HG02885 (cell line): ENCODE measurements at regions not wholly inside any gene's neighbourhood (a gene's known extent, or its start where the extent isn't known, plus 50 kb on each side); places are given as distances from the start of the nearest gene placed in this dataset.

Experiments used
- ATAC-seq: cut with Tn5 transposase; IDR thresholded peaks from one replicate; pipeline ENCODE4 v1.9.1; 2021; ENCODE audit warnings: mild to moderate bottlenecking; ENCODE audit not compliant: unreplicated experiment, poor library complexity

DNA sequence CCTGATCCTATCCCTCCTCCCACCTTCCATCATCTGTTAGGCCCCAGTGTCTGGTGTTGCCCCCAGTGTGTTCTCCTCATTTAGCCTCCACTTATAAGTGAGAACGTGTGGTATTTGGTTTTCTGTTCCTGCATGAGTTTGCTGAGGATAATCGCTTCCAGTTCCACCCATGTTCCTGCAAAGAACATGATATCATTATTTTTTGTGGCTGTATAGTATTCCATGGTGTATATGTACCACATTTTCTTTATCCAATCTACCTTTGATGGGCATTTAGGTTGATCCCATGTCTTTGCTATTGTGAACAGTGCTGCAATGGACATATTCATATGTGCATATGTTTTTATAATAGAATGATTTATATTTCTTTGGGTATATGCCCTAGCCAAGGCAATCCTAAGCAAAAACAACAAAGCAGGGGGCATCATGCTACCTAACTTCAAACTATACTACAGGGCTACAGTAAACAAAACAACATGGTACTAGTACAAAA, 142.9 kb downstream of the TNFSF18 start:
- ATAC-seq: no peak

DNA sequence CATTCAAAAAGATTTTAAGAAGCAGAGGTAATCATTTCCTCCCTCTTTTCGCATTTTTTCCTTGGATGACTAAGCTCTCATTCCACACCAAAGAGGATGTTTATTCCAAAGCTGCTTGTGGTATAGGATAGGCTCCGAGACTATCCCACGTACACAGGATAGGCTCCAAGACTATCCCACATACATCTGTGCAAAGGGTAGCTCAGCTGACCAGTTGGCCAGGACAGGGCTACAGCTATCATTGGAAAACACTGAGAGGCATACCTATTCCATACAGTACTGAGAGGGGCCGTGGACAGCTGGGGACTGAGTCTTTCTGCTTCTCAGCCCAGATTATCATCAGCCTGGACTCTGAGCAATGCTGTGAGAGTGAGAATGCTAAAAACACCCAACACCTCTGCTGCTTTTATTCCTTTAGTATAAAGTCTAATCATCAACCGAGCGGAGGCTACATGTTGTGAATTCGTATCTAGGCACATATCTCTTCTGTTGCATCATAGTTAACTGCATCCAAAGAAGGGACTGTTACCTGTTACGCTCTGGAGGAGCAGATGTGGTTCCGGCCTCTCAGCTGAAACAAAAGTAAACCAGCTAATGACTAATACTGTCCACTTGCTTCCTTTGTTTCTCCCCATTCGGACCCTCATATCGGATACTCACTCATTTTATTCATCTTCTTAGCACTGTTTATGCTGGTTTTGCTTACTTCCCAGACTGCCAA, 141.0 kb downstream of the TNFSF18 start:
- ATAC-seq: no peak

DNA sequence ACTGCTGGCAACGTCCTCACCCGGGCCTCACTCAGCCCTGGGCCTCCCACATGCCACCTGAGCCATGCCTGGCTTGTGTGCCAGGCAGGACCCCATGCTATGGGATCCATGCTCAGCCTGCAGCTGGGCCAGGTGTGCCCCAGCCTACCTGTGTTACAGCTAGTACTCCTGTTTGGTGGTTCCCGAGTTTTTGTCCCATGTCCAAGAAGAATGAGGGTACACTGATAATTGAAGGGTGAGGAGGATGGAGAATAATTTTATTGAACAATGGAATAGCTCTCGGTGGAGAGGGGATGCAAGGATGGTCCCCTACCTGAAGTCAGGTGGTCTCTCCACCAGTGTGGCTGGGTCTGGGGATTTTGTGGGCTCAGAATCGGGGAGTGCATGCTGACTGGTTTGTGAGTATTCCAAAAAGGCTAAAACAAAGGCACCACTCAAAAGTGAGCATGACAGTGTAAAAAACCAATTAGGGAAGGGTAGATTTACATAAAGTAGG, 137.9 kb downstream of the TNFSF18 start:
- ATAC-seq: no peak

DNA sequence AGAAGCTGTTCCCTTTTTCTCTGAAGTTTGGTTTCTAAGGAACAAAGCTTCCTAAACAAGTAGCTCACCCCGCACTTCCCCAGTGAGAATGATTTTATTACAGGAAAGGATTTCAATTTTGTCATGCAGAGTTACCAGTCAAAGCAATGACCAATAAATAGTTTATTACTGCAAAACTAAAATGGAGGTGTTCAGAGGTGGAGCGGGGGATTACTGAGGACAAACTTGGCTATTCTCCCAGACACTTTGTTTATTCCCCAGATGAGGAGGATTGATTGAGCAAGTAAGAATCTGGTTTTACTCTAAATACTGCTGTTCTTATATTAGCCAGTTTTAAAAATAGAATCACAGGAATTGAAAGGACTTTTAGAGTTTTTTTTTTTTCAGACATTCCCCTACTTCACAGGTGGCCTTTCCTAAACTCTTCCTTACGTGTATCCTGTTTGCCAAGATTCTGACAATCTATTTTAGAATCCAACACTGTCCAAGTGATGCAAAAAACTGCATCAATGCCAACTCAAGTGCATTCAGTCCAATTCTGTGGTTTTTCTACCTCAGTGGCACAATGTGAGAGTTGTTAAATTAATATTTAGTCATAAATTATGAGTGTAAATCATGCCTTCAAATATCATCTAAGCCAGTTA, 136.1 kb downstream of the TNFSF18 start:
- no peak for ATAC-seq

DNA sequence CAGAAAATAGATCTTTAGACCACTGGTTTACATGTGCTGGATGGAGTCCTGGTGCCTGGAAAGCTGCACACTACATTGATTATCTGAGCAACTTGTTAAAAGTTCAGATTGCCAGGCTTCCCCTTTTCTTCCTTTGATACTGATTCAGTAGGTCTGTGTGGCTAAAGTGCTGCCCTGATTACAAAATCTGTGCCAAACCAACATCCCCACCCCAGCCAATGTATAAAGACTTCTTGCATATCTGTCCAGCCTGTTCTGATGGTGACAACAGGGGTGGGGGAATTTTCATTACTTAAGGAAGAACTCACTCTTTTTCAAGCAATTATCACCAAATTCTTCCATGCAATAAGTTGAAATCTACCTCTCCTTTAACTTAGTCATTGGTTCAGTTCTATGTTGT, 135.5 kb downstream of the TNFSF18 start:
- no peak for ATAC-seq

DNA sequence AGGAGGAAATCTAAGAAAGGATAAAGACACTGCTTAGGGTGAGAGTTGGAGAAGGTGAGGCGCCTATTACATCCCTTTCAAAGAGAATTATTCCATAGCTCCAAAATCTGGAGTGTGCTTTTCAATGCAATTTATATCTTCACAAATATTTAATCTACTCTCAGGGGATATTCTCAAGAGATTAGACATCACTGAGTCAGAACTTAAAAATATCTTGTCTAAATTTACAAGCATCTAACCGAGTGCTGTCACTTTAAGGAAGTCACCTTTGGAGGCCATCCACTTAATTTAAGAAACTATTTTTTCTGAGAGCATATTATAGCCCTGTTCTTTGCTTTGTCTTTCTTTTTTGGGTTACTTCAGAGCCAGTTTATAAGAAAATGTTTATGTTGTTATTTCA, 134.6 kb downstream of the TNFSF18 start:
- no peak for ATAC-seq

DNA sequence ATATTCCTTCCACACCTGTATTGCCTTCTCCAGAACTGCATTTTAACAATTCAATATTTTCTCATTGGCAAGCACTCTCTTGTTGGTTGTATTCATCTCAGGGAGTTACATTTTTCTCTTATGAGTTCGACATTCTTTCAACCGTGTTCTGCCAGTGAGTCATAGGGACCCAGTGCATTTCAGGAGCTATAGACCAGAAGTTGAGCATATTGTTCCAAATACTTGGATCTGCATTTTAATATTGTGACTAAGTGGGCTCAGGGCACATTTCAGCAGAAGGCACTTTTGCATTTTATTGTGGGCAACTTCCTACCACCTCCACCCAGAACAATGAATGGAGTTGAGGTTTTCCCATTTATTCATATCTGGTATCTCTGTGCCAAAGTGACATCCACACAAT, 132.8 kb downstream of the TNFSF18 start:
- ATAC-seq: no peak

DNA sequence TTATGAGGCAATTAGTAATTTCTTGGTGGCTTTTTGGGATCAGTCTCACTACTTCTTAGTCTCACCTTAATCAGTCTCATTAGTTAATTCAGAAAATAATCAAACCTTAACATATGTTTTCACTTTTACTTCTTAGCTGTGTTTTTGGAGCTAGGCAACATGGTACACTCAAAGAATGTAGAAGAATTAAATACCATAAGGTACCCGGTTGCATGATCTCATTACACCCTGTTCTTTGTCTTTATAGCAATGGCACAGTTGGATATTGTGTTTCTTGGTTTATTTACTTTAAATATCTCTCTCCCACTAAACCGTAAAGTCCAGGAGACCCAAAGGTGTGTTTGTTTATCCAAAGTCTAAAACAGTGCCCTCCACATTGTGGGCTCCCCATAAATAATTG, 132.3 kb downstream of the TNFSF18 start:
- no peak for ATAC-seq

DNA sequence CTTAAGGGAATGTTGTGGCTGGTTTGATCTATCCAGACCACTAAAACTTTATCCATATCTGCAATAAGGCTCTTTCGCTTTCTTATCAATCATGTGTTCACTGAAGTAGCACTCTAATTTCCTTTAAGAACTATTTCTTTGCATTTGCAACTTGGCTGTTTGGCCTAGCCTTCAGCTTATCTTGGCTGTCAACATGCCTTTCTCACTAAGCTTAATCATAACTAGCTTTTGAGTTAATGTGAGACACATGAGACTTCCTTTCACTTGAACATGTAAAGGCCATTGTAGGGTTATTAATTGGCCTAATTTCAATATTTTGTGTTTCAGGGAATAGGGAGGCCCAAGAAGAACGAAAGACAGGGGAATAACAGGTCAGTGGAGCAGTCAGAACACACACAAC, 124.7 kb downstream of the TNFSF18 start:
- no peak for ATAC-seq

DNA sequence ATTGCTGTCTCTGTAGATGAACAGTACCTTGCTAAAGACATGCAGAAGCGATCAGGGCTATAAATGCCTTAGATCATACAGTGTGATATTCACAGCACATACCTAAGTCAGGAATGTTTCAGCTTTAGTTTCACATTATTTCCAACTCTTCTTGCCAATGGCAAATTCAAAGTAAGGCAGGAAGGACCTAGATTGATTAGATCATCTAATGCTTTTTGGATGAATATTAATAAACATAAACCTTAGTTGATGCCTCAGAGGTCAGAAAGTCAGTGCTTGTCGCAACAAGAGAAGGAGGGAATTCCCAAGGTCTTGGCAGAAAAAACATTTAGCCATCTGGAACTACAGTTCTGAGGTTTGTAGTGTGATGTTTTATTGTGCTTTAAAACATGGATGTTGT, 122.3 kb downstream of the TNFSF18 start:
- no peak for ATAC-seq

DNA sequence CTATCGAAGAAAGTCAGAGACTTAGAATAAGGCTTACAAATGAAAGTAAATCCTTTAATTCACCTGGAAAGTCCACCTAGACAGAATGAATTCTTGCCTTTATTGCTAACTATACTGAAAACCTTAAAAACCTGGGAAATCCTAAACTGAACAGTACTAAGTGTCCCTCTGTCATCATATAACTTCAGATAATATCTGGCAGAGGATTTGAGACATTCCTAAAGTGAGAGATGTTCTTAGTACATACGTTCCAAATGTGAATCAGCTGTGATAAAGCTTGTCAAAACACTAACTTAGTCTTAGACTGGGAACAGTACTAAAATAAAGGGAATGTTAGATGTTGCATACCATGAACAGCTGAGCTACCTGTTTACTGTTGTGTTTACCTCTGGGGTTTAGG, 121.7 kb downstream of the TNFSF18 start:
- ATAC-seq: no peak

DNA sequence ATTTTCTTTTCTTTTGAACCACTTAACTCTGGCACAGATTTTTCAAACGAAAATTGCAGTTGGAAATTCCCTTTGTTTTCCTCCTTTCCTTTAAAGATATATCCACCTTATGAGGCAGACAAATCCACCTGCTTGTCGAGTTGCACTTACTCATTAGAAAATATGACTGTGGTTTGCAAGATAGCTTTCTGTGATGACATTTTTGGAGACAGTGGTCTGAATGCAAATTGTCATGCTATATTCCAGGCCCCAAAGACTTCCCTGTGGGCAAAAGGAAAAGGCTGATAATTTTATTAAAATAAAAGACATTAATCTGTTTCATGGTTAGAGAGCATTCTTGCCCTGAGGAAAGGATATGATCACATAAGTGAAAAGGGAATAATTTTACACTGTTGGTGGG, 120.6 kb downstream of the TNFSF18 start:
- ATAC-seq: no peak

DNA sequence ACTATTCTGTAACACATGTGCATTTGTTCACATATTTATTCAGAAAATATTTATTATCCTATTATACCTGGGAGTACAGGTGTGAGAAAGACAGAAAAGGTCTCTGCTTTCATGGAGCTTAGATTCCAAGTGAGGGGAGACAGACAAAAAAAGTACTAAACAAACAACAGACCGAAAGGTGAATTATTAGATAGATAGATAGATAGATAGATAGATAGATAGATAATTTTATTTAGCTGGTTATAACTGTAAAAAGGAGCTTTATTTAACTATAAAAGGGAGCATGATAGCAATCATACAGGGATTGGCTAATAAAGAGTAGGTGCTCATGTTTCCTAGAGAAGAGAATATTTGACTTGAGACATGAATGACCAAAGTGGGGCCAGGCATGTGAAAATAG, 119.4 kb downstream of the TNFSF18 start:
- ATAC-seq: no peak

DNA sequence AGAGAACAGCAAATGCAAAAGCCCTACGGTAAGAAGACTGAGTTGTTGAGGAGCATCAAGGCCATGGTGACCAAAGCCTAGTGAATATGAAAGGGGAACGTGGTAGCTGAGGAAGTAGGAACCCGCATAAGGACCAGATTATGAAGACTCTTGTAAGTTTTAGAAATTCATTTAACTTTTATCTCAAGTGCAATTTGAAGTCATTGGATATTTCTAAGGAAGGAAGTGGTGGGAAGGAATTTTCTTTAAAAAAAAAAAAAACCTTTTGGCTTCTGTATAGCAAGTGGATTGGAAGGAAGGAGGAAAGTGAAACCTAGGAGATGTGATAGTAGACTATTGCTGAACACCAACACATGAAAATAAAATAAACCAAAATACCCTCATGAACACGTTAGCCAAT, 119.0 kb downstream of the TNFSF18 start:
- ATAC-seq: no peak

DNA sequence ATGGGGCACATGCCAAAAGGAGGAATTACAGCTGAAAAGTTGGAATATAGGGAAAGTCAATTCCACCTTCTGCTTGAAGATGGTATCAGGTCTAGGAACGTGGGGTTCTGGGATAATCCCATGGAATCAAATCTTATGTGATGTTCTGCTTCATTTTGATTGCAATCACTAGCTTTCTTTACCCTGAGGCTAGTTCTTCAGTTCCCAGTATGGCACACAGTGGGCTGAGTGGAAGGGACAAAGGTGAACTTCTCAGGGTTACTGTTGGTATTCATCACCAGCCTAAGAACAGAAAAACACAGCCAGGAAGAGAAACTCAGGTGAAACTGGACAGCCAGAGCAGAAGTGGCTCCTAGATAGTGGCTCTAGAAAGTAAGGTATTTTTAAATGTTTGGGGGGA, 117.8 kb downstream of the TNFSF18 start:
- ATAC-seq: no peak

DNA sequence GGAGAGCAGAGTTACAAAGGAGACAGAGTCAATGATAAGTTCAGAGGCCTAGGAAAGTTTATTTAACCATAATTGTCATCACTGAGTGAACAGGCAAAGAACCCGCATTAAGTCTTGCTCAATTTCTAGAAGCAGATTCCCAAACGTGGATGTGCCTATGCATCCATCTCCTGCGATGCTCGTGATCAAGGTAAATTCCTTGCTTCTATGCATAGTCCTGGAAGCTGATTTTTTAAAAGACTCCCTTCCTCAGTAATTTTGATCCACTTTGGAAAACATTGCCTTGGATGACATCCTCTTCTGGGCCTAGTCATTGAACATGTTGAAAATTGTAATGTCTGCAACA, 116.4 kb downstream of the TNFSF18 start:
- no peak for ATAC-seq

DNA sequence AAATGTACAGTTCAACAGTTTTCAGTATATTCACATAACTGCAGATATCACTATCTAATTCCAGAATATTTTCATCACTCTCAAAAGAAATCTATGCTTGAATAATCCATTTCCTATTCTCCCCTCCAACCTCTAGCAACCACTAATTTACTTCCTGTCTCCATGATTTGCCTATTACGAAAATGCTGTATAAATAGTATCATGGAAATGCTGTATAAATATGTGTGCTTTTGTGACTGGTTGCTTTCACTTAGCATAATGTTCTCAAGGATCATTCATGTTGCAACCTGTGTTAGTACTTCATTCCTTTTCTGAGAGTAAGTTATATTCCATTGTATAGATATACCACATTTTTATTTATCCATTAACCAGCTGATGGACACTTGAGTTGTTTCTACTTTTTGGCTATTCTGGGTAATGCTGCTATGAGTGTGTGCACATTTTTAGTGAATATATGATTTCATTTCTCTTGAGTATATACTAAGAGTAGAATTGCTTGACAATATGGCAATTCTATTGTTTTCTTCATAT, 115.6 kb downstream of the TNFSF18 start:
- ATAC-seq: no peak

DNA sequence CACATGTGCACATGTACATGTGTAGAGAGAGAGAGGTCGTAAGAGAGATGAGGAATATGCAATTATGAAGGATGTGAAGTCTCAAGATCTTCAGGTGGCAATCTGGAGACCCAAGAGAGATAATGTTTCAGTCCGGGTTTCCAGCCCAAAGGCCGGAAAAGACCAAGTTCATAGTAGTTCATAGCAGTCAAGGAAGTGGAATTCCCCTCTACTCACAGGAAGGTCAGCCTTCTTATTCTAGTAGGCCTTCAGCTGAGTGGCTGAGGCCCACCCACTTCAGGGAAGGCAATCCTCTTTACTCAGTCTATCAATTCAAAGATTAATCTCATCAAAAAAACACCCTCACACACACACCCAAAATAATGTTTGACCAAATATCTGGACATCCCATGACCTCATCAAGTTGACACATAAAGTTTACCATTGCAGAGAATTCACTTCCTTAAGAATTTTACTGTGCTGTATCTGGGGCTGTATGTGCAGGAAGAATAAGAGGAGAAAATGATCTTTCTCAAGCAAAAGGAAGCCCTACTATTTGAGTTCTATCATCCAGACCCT, 114.6 kb downstream of the TNFSF18 start:
- ATAC-seq: no peak

DNA sequence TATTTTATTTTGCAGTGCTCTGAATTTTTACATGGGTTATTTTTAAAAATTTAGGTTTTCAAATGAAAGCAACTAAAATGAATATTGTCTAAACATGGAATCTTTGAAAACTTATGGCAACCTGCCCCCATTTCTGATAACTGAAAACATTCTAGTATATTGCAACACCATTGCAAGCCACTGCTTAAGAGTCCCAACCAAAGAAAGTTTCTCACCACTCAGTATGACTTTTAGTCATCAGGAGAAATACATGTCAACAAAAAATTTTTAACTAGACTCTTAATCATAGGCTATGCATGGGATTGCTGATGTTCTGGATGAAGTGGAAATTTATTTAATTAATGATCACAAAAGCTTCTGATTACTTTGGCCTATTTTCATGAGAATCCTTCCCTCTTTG, 112.1 kb downstream of the TNFSF18 start:
- no peak for ATAC-seq

DNA sequence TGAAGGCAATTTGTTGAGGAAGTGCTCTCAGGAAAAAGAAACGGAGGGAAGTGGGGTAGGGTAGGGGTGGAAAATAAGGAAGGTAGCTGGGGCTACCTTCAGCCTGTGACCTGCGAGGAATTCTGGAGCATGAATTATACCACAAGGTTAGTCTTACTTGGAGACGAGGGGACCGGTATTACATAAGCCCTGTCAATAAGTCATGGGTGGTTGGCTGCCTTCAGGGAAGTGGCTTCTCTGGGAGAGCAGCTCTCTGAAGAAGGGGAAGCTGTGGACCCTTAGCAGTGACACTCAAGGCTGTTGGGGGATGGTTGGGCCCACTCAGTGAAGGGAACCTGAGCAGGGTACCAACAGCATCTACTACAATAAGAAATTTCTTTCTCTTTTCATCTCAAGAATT, 111.3 kb downstream of the TNFSF18 start:
- no peak for ATAC-seq

DNA sequence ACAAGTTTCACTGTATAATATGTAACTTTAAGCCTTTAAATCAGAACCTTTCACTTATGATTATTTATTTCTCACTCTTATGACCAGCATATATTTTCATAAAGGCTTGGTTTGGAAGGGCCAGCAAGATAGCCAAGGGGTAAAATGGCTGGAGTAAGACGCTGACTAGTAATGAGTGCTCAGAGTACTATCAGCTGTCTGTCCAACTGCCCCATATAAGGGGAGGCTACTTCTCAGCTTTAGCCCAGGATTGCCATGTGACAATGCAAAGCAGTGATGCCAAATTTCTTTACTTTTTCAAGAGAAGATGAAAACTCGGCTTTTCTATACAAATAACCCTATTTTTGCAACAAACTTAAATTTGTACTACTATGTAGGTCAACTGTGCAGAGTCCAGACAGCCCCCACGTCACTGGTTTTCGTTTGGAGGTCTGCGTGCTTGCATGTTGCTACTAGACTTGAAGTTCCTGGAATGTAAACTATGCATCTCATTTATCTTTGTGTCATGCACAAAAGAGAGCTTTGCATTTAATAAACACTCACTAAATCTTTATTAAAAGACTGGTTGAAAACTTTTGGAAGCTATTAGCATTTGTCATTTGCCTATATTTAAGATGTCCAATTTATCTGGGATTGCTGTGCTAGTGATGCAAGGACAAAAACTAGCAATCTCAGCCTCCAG, 110.4 kb downstream of the TNFSF18 start:
- no peak for ATAC-seq
